ENCODE measurements at regions not wholly inside any gene's neighbourhood (a gene's known extent, or its start where the extent isn't known, plus 50 kb on each side); places are given as distances from the start of the nearest gene placed in this dataset.

- Histone ChIP-seq H3K9me3 (no peaks in the 10 kb centered on the region), H3K4me3 (no peak overlapping the region), H3K36me3 (no peaks in the 10 kb centered on the region), H3K27ac (no peak overlapping the region), H3K4me1 (no peaks in the 10 kb centered on the region), H3K27me3 (no peaks in the 10 kb centered on the region)
- no peak for DNase-seq
- intact Hi-C loops (cut with DNase I; ENCODE audit: low total_unique reads), result no loop called here
- TF ChIP-seq POLR2A (IDR thresholded peaks at IDR 0.05), result no peak
- TF ChIP-seq CTCF (IDR thresholded peaks at IDR 0.05), result no peak
Measured at GRCh38 chr4:152075253-152075928, 314.6 kb upstream of the GATB start.

GRCh38 chr4:152074573-152074972 is 313.8 kb upstream of the GATB start:
- H3K27ac ChIP-seq, result no peak overlapping the region
- H3K4me3 ChIP-seq, result no peak overlapping the region
- no peaks in the 10 kb centered on the region for H3K4me1 ChIP-seq
- H3K36me3 ChIP-seq, result no peaks in the 10 kb centered on the region
- intact Hi-C loops (cut with DNase I; ENCODE audit: low total_unique reads), result no loop called here
- DNase-seq, result no peak
- TF ChIP-seq CTCF (IDR thresholded peaks at IDR 0.05) (no peak), POLR2A (IDR thresholded peaks at IDR 0.05) (no peak)
- no peaks in the 10 kb centered on the region for H3K9me3 ChIP-seq
- H3K27me3 ChIP-seq, result no peaks in the 10 kb centered on the region

GRCh38 chr4:152074088-152074437 is 313.3 kb upstream of the GATB start:
- intact Hi-C loops (cut with DNase I; ENCODE audit: low total_unique reads), result no loop called here
- no peaks in the 10 kb centered on the region for H3K4me1 ChIP-seq
- H3K9me3 ChIP-seq, result no peaks in the 10 kb centered on the region
- H3K4me3 ChIP-seq, result no peak overlapping the region
- no peaks in the 10 kb centered on the region for H3K36me3 ChIP-seq
- TF ChIP-seq CTCF (IDR thresholded peaks at IDR 0.05), result no peak
- no peak for TF ChIP-seq POLR2A (IDR thresholded peaks at IDR 0.05)
- no peak overlapping the region for H3K27ac ChIP-seq
- DNase-seq, result no peak
- no peaks in the 10 kb centered on the region for H3K27me3 ChIP-seq

DNA sequence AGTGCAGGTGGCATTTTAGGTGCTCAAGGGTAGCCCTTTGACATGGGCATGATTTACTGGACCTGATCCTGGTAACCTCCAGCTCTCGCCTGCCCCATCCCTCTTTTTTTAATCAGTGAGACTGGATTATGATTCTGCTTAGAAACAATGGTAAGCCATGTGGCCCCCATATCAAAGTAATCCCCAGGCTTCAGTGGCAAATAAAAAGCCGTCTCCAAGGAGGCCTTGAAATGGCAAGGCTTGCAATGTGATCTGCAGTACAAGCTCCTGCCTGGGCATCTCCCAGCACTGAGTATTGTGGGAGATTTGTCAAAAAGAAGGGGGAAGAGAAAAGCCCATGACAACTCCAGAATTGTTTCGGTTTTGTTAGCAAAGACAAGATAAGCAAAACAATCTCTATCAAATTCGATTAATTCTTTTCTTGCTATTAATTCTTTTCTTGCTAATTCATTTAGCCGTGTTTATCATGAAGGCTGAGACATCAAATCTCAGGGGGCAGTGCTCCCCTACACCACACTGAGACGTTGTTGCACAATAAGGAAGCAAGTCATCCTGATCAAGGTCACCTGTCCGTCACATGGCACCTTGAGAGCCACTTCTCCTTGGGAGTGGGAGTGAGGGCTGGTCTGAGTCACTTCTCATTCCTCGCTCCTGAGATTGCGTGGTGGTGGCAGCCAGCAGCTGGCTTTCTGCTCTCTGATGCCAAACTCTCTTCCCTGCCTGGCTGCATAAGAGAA is 312.7 kb upstream of the GATB start:
- H3K9me3 ChIP-seq, result no peaks in the 10 kb centered on the region
- intact Hi-C loops (cut with DNase I; ENCODE audit: low total_unique reads), result no loop called here
- no peak for DNase-seq
- H3K36me3 ChIP-seq, result no peaks in the 10 kb centered on the region
- no peaks in the 10 kb centered on the region for H3K4me1 ChIP-seq
- no peak overlapping the region for H3K27ac ChIP-seq
- H3K27me3 ChIP-seq, result no peaks in the 10 kb centered on the region
- no peak overlapping the region for H3K4me3 ChIP-seq
- TF ChIP-seq CTCF (IDR thresholded peaks at IDR 0.05) (no peak), POLR2A (IDR thresholded peaks at IDR 0.05) (no peak)

DNA sequence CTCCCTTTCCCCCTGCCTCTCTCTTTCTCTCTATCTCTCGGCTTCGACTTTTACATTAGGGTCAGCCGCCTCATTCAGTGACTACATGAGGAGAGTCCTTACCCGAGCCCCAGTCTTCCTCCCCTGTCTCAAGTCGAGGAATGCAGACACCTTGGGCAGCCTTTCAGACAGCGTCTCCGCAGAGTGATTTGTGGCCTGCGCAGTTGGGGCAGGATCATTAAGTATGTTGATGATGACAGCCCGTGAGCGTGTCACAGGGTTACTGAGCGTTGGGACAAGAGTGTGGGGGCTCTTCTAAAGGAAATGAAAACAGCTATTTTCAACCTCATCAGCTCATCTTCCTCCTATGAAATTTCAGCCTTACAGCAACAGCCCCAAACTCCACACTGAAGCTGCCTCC is 312.1 kb upstream of the GATB start:
- intact Hi-C loops (cut with DNase I; ENCODE audit: low total_unique reads), result no loop called here
- no peaks in the 10 kb centered on the region for H3K9me3 ChIP-seq
- TF ChIP-seq POLR2A (IDR thresholded peaks at IDR 0.05), result no peak
- TF ChIP-seq CTCF (IDR thresholded peaks at IDR 0.05), result no peak
- H3K4me3 ChIP-seq, result no peak overlapping the region
- H3K36me3 ChIP-seq, result no peaks in the 10 kb centered on the region
- no peak for DNase-seq
- H3K4me1 ChIP-seq, result no peaks in the 10 kb centered on the region
- H3K27me3 ChIP-seq, result no peaks in the 10 kb centered on the region
- H3K27ac ChIP-seq, result no peak overlapping the region
